ENCODE measurements at regions not wholly inside any gene's neighbourhood (a gene's known extent, or its start where the extent isn't known, plus 50 kb on each side); places are given as distances from the start of the nearest gene placed in this dataset.

DNA sequence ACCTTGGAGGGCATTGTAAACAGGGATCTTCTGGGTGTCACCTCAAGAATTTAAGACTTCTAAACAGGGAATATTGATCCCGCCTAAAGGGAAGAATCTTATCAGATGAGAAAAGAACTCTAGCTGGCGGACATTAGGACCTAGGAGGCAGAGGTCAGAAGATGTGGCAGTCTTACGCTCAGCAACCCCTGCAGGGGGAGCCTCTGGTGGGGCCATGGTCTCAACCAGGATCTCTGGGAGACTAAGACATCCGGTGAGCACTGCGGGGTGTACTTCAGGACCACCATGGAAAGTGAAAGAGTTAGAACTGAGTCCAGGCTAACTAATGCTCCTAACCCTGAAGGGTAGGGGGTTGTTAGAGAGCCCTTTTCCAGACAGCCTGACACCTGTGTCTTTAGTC lies 295.2 kb downstream of the VGLL3 start (continued):
- no peak for TF ChIP-seq ZBTB11 (CRISPR knock-in tag; IDR thresholded peaks at IDR 0.05)
- TF ChIP-seq RAD21 (IDR thresholded peaks at IDR 0.05; ENCODE audit: insufficient read depth, low read depth, low read length) = no peak
- no peak for TF ChIP-seq PRDM15 (CRISPR knock-in tag; IDR thresholded peaks at IDR 0.05)
- no peak for TF ChIP-seq E2F4 (IDR thresholded peaks at IDR 0.05; ENCODE audit: low read depth, low read length)
- TF ChIP-seq, protein P1, sequence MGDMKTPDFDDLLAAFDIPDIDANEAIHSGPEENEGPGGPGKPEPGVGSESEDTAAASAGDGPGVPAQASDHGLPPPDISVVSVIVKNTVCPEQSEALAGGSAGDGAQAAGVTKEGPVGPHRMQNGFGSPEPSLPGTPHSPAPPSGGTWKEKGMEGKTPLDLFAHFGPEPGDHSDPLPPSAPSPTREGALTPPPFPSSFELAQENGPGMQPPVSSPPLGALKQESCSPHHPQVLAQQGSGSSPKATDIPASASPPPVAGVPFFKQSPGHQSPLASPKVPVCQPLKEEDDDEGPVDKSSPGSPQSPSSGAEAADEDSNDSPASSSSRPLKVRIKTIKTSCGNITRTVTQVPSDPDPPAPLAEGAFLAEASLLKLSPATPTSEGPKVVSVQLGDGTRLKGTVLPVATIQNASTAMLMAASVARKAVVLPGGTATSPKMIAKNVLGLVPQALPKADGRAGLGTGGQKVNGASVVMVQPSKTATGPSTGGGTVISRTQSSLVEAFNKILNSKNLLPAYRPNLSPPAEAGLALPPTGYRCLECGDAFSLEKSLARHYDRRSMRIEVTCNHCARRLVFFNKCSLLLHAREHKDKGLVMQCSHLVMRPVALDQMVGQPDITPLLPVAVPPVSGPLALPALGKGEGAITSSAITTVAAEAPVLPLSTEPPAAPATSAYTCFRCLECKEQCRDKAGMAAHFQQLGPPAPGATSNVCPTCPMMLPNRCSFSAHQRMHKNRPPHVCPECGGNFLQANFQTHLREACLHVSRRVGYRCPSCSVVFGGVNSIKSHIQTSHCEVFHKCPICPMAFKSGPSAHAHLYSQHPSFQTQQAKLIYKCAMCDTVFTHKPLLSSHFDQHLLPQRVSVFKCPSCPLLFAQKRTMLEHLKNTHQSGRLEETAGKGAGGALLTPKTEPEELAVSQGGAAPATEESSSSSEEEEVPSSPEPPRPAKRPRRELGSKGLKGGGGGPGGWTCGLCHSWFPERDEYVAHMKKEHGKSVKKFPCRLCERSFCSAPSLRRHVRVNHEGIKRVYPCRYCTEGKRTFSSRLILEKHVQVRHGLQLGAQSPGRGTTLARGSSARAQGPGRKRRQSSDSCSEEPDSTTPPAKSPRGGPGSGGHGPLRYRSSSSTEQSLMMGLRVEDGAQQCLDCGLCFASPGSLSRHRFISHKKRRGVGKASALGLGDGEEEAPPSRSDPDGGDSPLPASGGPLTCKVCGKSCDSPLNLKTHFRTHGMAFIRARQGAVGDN (IDR thresholded peaks at IDR 0.05) = no peak
- no peak for TF ChIP-seq ZBTB40 (IDR thresholded peaks at IDR 0.05; ENCODE audit: borderline replicate concordance)
- no peak for TF ChIP-seq SIN3A (IDR thresholded peaks at IDR 0.05; ENCODE audit: low read depth, low read length)
